ENCODE measurements at regions not wholly inside any gene's neighbourhood (a gene's known extent, or its start where the extent isn't known, plus 50 kb on each side); places are given as distances from the start of the nearest gene placed in this dataset.
"Not testable (repeated sequence)": the region's sequence is repeated elsewhere in the genome, so short reads cannot be mapped to it uniquely, and the experiment has no call there.

- ATAC-seq (ENCODE audit: low read depth) (peak; percentile 67), DNase-seq (ENCODE audit: low spot score in 2 of 2) (no peak)
- peaks cover 27% of the 10 kb centered on the region for H3K36me3 Mint-ChIP-seq
- no peak overlapping the region for H3K27ac Mint-ChIP-seq
- H3K9me3 Mint-ChIP-seq = peaks cover 14% of the 10 kb centered on the region
- H3K4me3 Mint-ChIP-seq = peak overlapping the region; percentile 32
- peaks cover 14% of the 10 kb centered on the region for H3K4me1 Mint-ChIP-seq
- H3K27me3 Mint-ChIP-seq = no peaks in the 10 kb centered on the region
Measured at GRCh38 chr5:159478950-159479349, 148.7 kb upstream of the IL12B start.

- Mint-ChIP-seq H3K27me3 (no peaks in the 10 kb centered on the region), H3K27ac (no peak overlapping the region), H3K4me3 (no peak overlapping the region), H3K4me1 (peaks cover 14% of the 10 kb centered on the region), H3K36me3 (peaks cover 16% of the 10 kb centered on the region), H3K9me3 (peaks cover 7% of the 10 kb centered on the region)
- ATAC-seq (ENCODE audit: low read depth) = no peak
- no peak for DNase-seq (ENCODE audit: low spot score in 2 of 2)
Measured at GRCh38 chr5:159480849-159481248, 150.6 kb upstream of the IL12B start.

- Mint-ChIP-seq H3K36me3 (peaks cover 12% of the 10 kb centered on the region), H3K27ac (no peak overlapping the region), H3K27me3 (no peaks in the 10 kb centered on the region)
Measured at GRCh38 chr5:159481751-159482150, 151.5 kb upstream of the IL12B start.

GRCh38 chr5:159486836-159487235 lies 156.5 kb upstream of the IL12B start:
- H3K27ac Mint-ChIP-seq = no peak overlapping the region
- H3K27me3 Mint-ChIP-seq = no peaks in the 10 kb centered on the region
- no peaks in the 10 kb centered on the region for H3K9me3 Mint-ChIP-seq
- DNase-seq (ENCODE audit: low spot score in 2 of 2) (no peak), ATAC-seq (ENCODE audit: low read depth) (no peak)
- peaks cover 7% of the 10 kb centered on the region for H3K4me1 Mint-ChIP-seq
- no peak overlapping the region for H3K4me3 Mint-ChIP-seq
- peaks cover 6% of the 10 kb centered on the region for H3K36me3 Mint-ChIP-seq

More at GRCh38 chr5:159481751-159482150, 151.5 kb upstream of the IL12B start:
- Mint-ChIP-seq H3K4me3 (no peak overlapping the region), H3K4me1 (peaks cover 14% of the 10 kb centered on the region), H3K9me3 (peaks cover 4% of the 10 kb centered on the region)
- DNase-seq (ENCODE audit: low spot score in 2 of 2) (no peak), ATAC-seq (ENCODE audit: low read depth) (no peak)

- ATAC-seq (ENCODE audit: low read depth) (no peak), DNase-seq (ENCODE audit: low spot score in 2 of 2) (no peak)
- Mint-ChIP-seq H3K27ac (no peak overlapping the region), H3K4me3 (no peak overlapping the region), H3K36me3 (peaks cover 1% of the 10 kb centered on the region), H3K27me3 (no peaks in the 10 kb centered on the region), H3K4me1 (peaks cover 7% of the 10 kb centered on the region), H3K9me3 (no peaks in the 10 kb centered on the region)
Measured at GRCh38 chr5:159488516-159488915, 158.2 kb upstream of the IL12B start.

GRCh38 chr5:159489779-159490178 lies 159.5 kb upstream of the IL12B start:
- H3K4me3 Mint-ChIP-seq = no peak overlapping the region
- peaks cover 7% of the 10 kb centered on the region for H3K4me1 Mint-ChIP-seq
- peaks cover 1% of the 10 kb centered on the region for H3K36me3 Mint-ChIP-seq
- ATAC-seq (ENCODE audit: low read depth) (peak; percentile 94), DNase-seq (ENCODE audit: low spot score in 2 of 2) (no peak)
- no peak overlapping the region for H3K27ac Mint-ChIP-seq
- H3K9me3 Mint-ChIP-seq = no peaks in the 10 kb centered on the region
- no peaks in the 10 kb centered on the region for H3K27me3 Mint-ChIP-seq

GRCh38 chr5:159490507-159490906 lies 160.2 kb upstream of the IL12B start:
- H3K36me3 Mint-ChIP-seq = peaks cover 3% of the 10 kb centered on the region
- no peaks in the 10 kb centered on the region for H3K27me3 Mint-ChIP-seq
- H3K9me3 Mint-ChIP-seq = no peaks in the 10 kb centered on the region
- ATAC-seq (ENCODE audit: low read depth) (no peak), DNase-seq (ENCODE audit: low spot score in 2 of 2) (no peak)
- H3K27ac Mint-ChIP-seq = no peak overlapping the region
- H3K4me1 Mint-ChIP-seq = peaks cover 10% of the 10 kb centered on the region
- no peak overlapping the region for H3K4me3 Mint-ChIP-seq

GRCh38 chr5:159493696-159494095 lies 163.4 kb upstream of the IL12B start:
- H3K9me3 Mint-ChIP-seq = no peaks in the 10 kb centered on the region
- peaks cover 12% of the 10 kb centered on the region for H3K4me1 Mint-ChIP-seq
- no peak overlapping the region for H3K27ac Mint-ChIP-seq
- H3K36me3 Mint-ChIP-seq = peaks cover 3% of the 10 kb centered on the region
- no peaks in the 10 kb centered on the region for H3K27me3 Mint-ChIP-seq
- ATAC-seq (ENCODE audit: low read depth) (no peak), DNase-seq (ENCODE audit: low spot score in 2 of 2) (no peak)
- H3K4me3 Mint-ChIP-seq = no peak overlapping the region

GRCh38 chr5:159496773-159497172 lies 166.5 kb upstream of the IL12B start:
- peaks cover 5% of the 10 kb centered on the region for H3K36me3 Mint-ChIP-seq
- no peaks in the 10 kb centered on the region for H3K27me3 Mint-ChIP-seq
- DNase-seq (ENCODE audit: low spot score in 2 of 2) (no peak), ATAC-seq (ENCODE audit: low read depth) (no peak)
- H3K9me3 Mint-ChIP-seq = peaks cover 1% of the 10 kb centered on the region
- H3K27ac Mint-ChIP-seq = no peak overlapping the region
- H3K4me3 Mint-ChIP-seq = no peak overlapping the region
- H3K4me1 Mint-ChIP-seq = peaks cover 5% of the 10 kb centered on the region

- peaks cover 5% of the 10 kb centered on the region for H3K36me3 Mint-ChIP-seq
- no peaks in the 10 kb centered on the region for H3K27me3 Mint-ChIP-seq
- DNase-seq (ENCODE audit: low spot score in 2 of 2) = no peak
- no peak overlapping the region for H3K4me3 Mint-ChIP-seq
- ATAC-seq (ENCODE audit: low read depth) = no peak
- peaks cover 1% of the 10 kb centered on the region for H3K9me3 Mint-ChIP-seq
- H3K4me1 Mint-ChIP-seq = peaks cover 5% of the 10 kb centered on the region
- H3K27ac Mint-ChIP-seq = no peak overlapping the region
Measured at GRCh38 chr5:159497221-159497620, 166.9 kb upstream of the IL12B start.

GRCh38 chr5:159498630-159499029 lies 168.3 kb upstream of the IL12B start:
- Mint-ChIP-seq H3K4me3 (no peak overlapping the region), H3K27me3 (no peaks in the 10 kb centered on the region), H3K4me1 (peaks cover 5% of the 10 kb centered on the region), H3K27ac (no peak overlapping the region), H3K36me3 (peaks cover 5% of the 10 kb centered on the region), H3K9me3 (peaks cover 1% of the 10 kb centered on the region)
- ATAC-seq (ENCODE audit: low read depth) (no peak), DNase-seq (ENCODE audit: low spot score in 2 of 2) (no peak)

GRCh38 chr5:159502116-159502515 lies 171.8 kb upstream of the IL12B start:
- H3K27ac Mint-ChIP-seq; ATAC-seq (ENCODE audit: low read depth); H3K27me3 Mint-ChIP-seq; DNase-seq (ENCODE audit: low spot score in 2 of 2); H3K4me3 Mint-ChIP-seq; H3K9me3 Mint-ChIP-seq; H3K36me3 Mint-ChIP-seq; H3K4me1 Mint-ChIP-seq: not testable (repeated sequence)

GRCh38 chr5:159503236-159503635 lies 172.9 kb upstream of the IL12B start:
- ATAC-seq (ENCODE audit: low read depth) = no peak

GRCh38 chr5:159504106-159504856 lies 174.0 kb upstream of the IL12B start:
- H3K27me3 Mint-ChIP-seq = no peaks in the 10 kb centered on the region
- H3K4me3 Mint-ChIP-seq = no peak overlapping the region
- peaks cover 5% of the 10 kb centered on the region for H3K36me3 Mint-ChIP-seq
- no peak overlapping the region for H3K27ac Mint-ChIP-seq
- peaks cover 1% of the 10 kb centered on the region for H3K9me3 Mint-ChIP-seq
- no peaks in the 10 kb centered on the region for H3K4me1 Mint-ChIP-seq
- ATAC-seq (ENCODE audit: low read depth) = no peak
- DNase-seq (ENCODE audit: low spot score in 2 of 2) = no peak

More at GRCh38 chr5:159503236-159503635, 172.9 kb upstream of the IL12B start:
- Mint-ChIP-seq H3K4me1 (no peaks in the 10 kb centered on the region), H3K27ac (no peak overlapping the region), H3K9me3 (peaks cover 1% of the 10 kb centered on the region), H3K36me3 (peaks cover 5% of the 10 kb centered on the region), H3K4me3 (no peak overlapping the region), H3K27me3 (no peaks in the 10 kb centered on the region)
- no peak for DNase-seq (ENCODE audit: low spot score in 2 of 2)

- no peaks in the 10 kb centered on the region for H3K27me3 Mint-ChIP-seq
- no peaks in the 10 kb centered on the region for H3K4me1 Mint-ChIP-seq
- H3K36me3 Mint-ChIP-seq = peaks cover 5% of the 10 kb centered on the region
- DNase-seq (ENCODE audit: low spot score in 2 of 2) = no peak
- H3K9me3 Mint-ChIP-seq = peaks cover 1% of the 10 kb centered on the region
- no peak overlapping the region for H3K4me3 Mint-ChIP-seq
- no peak overlapping the region for H3K27ac Mint-ChIP-seq
- no peak for ATAC-seq (ENCODE audit: low read depth)
Measured at GRCh38 chr5:159504857-159505304, 174.6 kb upstream of the IL12B start.

All from memory B cell (primary cell).